Mesenchymal stem cell (in vitro differentiated cells and primary cell): ENCODE measurements at regions not wholly inside any gene's neighbourhood (a gene's known extent, or its start where the extent isn't known, plus 50 kb on each side); places are given as distances from the start of the nearest gene placed in this dataset.

ENCODE experiments used
- DNase-seq: peaks from one replicate; pipeline ENCODE4 v3.0.0-alpha.2; 2013
- H2AFZ ChIP-seq: one replicate; pipeline ENCODE4 v1.6.1; 2013; ENCODE audit warnings: low read depth, mild to moderate bottlenecking, control low read depth, inconsistent platforms, low read length, moderate library complexity
- H2AK5ac ChIP-seq: 2 replicates; pipeline ENCODE4 v1.6.1; 2013; ENCODE audit warnings: low read length, moderate library complexity, mild to moderate bottlenecking, inconsistent platforms; ENCODE audit not compliant: severe bottlenecking
- H2BK120ac ChIP-seq: one replicate; pipeline ENCODE4 v1.6.1; 2013; ENCODE audit warnings: low read depth, mild to moderate bottlenecking, inconsistent platforms, low read length, moderate library complexity
- H2BK12ac ChIP-seq, 2 experiments: one replicate each; pipeline ENCODE4 v1.6.1; 2013; ENCODE audit warnings: inconsistent platforms in 2 of 2, low read length in 2 of 2, mild to moderate bottlenecking in 2 of 2, moderate library complexity in 2 of 2, control low read depth in 1 of 2
- H2BK15ac ChIP-seq: one replicate; pipeline ENCODE4 v1.6.1; 2013; ENCODE audit warnings: mild to moderate bottlenecking, low read depth, inconsistent platforms; ENCODE audit not compliant: poor library complexity, severe bottlenecking
- H2BK5ac ChIP-seq: 2 replicates; pipeline ENCODE4 v1.6.1; 2013; ENCODE audit warnings: low read depth, mild to moderate bottlenecking, low read length, control low read depth, inconsistent platforms; ENCODE audit not compliant: poor library complexity, severe bottlenecking
- H3K14ac ChIP-seq, 2 experiments: one replicate each; pipeline ENCODE4 v1.6.1; 2013; ENCODE audit warnings: inconsistent platforms in 2 of 2, low read length in 2 of 2, control low read depth in 1 of 2, mild to moderate bottlenecking in 1 of 2, moderate library complexity in 1 of 2
- H3K18ac ChIP-seq, 2 experiments: one replicate each; pipeline ENCODE4 v1.6.1; 2013; ENCODE audit warnings: inconsistent platforms in 2 of 2, low read length in 2 of 2, control low read depth in 1 of 2, low read depth in 1 of 2, mild to moderate bottlenecking in 1 of 2
- H3K23ac ChIP-seq, 2 experiments: one replicate each; pipeline ENCODE4 v1.6.1; 2013; ENCODE audit warnings: inconsistent platforms in 2 of 2, low read length in 2 of 2, mild to moderate bottlenecking in 2 of 2, moderate library complexity in 2 of 2, control low read depth in 1 of 2
- H3K27ac ChIP-seq: 2 replicates; pipeline ENCODE4 v1.5.1; 2013; ENCODE audit warnings: mild to moderate bottlenecking, moderate library complexity, low read length, control low read depth, inconsistent platforms; ENCODE audit not compliant: poor library complexity, severe bottlenecking
- H3K27me3 ChIP-seq, 2 experiments: 2 replicates each; pipeline versions ENCODE4 v1.6.1 to v1.7.0; 2013; ENCODE audit warnings: low read length in 2 of 2, mild to moderate bottlenecking in 2 of 2, moderate library complexity in 2 of 2, control low read depth in 1 of 2, inconsistent platforms in 1 of 2; ENCODE audit not compliant: control insufficient read depth in 1 of 2, insufficient read depth in 1 of 2
- H3K36me3 ChIP-seq, 2 experiments: 2 replicates each; pipeline versions ENCODE4 v1.6.1 to v1.7.0; 2013; ENCODE audit warnings: low read length in 2 of 2, control low read depth in 1 of 2, inconsistent platforms in 1 of 2, low read depth in 1 of 2, mild to moderate bottlenecking in 1 of 2; ENCODE audit not compliant: insufficient read depth in 2 of 2, control insufficient read depth in 1 of 2
- H3K4ac ChIP-seq, 2 experiments: one replicate each; pipeline ENCODE4 v1.6.1; 2013; ENCODE audit warnings: inconsistent platforms in 2 of 2, low read length in 2 of 2, mild to moderate bottlenecking in 2 of 2, moderate library complexity in 2 of 2, control low read depth in 1 of 2, low read depth in 1 of 2
- H3K4me1 ChIP-seq: 2 replicates; pipeline ENCODE4 v1.6.1; 2013; ENCODE audit warnings: low read depth, low read length, control low read depth; ENCODE audit not compliant: control insufficient read depth, insufficient read depth
- H3K4me2 ChIP-seq: 2 replicates; pipeline ENCODE4 v1.6.1; 2013; ENCODE audit warnings: low read length, mild to moderate bottlenecking, inconsistent platforms; ENCODE audit not compliant: poor library complexity, severe bottlenecking
- H3K4me3 ChIP-seq, 2 experiments: 2 replicates each; pipeline versions ENCODE4 v1.5.1 to v1.7.0; 2013; ENCODE audit warnings: low read length in 2 of 2, mild to moderate bottlenecking in 2 of 2, control low read depth in 1 of 2, low read depth in 1 of 2; ENCODE audit not compliant: insufficient read depth in 1 of 2
- H3K79me1 ChIP-seq: replicated peaks from 2 replicates; pipeline ENCODE4 v1.6.1; 2013; ENCODE audit warnings: mild to moderate bottlenecking, control low read depth, low read length, inconsistent platforms; ENCODE audit not compliant: poor library complexity, severe bottlenecking
- H3K9ac ChIP-seq: 2 replicates; pipeline ENCODE4 v1.7.0; 2013; ENCODE audit warnings: mild to moderate bottlenecking, low read length, moderate library complexity
- H3K9me3 ChIP-seq: 2 replicates; pipeline ENCODE4 v1.7.0; 2013; ENCODE audit warnings: mild to moderate bottlenecking, low read length; ENCODE audit not compliant: control insufficient read depth
- H4K8ac ChIP-seq: one replicate; pipeline ENCODE4 v1.6.1; 2013; ENCODE audit warnings: inconsistent platforms, mild to moderate bottlenecking, low read length, moderate library complexity
- H4K91ac ChIP-seq: one replicate; pipeline ENCODE4 v1.6.1; 2013; ENCODE audit warnings: mild to moderate bottlenecking, low read length, inconsistent platforms
- WGBS: methylation state at CpG from one replicate; pipeline ENCODE4 v1.1.7; 2013; ENCODE audit warnings: mixed read lengths; 5-methylcytosine and 5-hydroxymethylcytosine counted together

GRCh38 chr12:38501991-38502390 lies 185.4 kb downstream of the ALG10B start:
- Histone ChIP-seq H3K79me1 (no peaks in the 10 kb centered on the region), H3K9me3 (peaks cover 11% of the 10 kb centered on the region), H3K4me2 (no peak overlapping the region), H3K36me3 (no peaks in the 10 kb centered on the region), H3K4me1 (no peaks in the 10 kb centered on the region), H3K27me3 (no peaks in the 10 kb centered on the region), H3K4ac (no peak overlapping the region), H3K18ac (no peak overlapping the region), H2BK15ac (no peak overlapping the region), H3K9ac (no peak overlapping the region), H2BK120ac (no peak overlapping the region), H2BK12ac (no peak overlapping the region), H4K91ac (no peak overlapping the region), H3K4me3 (no peak overlapping the region), H3K14ac (no peak overlapping the region), H2BK5ac (no peak overlapping the region), H2AFZ (no peak overlapping the region), H4K8ac (no peak overlapping the region), H3K23ac (no peak overlapping the region), H2AK5ac (no peak overlapping the region), H3K27ac (no peak overlapping the region)
- DNase-seq: no peak

DNA sequence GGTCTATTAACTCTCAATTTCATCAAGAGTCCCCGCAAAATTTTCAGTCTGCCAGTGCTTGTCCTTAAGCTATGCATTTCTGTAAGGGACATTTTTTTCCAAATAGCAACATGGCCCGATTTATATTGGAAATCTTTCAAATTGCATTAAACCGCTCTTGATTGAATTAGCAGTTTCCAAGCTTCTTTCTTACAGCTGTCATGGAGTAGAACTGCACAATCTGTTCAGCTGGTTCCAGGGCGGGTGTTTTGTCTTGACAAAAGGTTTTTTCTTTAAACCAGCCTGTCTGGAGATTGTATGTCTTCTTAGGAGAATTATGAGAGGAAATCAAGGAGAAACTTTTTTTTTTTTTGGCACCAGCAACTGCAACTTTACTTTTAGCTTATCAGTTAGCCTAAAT lies 185.8 kb downstream of the ALG10B start:
- Histone ChIP-seq H2AFZ (no peak overlapping the region), H2BK120ac (no peak overlapping the region), H3K36me3 (no peaks in the 10 kb centered on the region), H3K9ac (no peak overlapping the region), H2BK5ac (no peak overlapping the region), H3K27me3 (no peaks in the 10 kb centered on the region), H3K14ac (no peak overlapping the region), H3K23ac (no peak overlapping the region), H2AK5ac (no peak overlapping the region), H3K79me1 (no peaks in the 10 kb centered on the region), H3K4me2 (no peak overlapping the region), H3K27ac (no peak overlapping the region), H3K18ac (no peak overlapping the region), H4K8ac (no peak overlapping the region), H2BK12ac (no peak overlapping the region), H3K4ac (no peak overlapping the region), H3K4me1 (no peaks in the 10 kb centered on the region), H4K91ac (no peak overlapping the region), H2BK15ac (no peak overlapping the region), H3K9me3 (peaks cover 6% of the 10 kb centered on the region), H3K4me3 (no peak overlapping the region)
- 82% methylated on average over 4 of the region's 4 CpGs for WGBS
- no peak for DNase-seq

DNA sequence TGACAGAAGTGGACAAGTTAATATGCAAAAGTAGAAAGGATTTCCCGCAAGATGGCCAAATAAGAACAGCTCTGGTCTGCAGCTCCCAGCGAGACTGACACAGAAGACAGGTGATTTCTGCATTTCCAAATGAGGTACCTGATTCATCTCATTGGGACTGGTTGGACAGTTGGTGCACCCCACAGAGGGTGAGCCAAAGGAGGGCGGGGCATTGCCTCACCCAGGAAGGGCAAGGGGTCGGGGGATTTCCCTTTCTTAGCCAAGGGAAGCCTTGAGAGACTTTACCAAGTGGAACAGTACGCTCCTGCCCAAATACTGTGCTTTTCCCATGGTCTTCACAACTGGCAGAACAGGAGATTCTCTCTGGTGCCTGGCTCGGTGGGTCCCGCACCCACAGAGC lies 191.3 kb downstream of the ALG10B start:
- WGBS: 72% methylated on average over 7 of the region's 7 CpGs
- DNase-seq: no peak

GRCh38 chr12:38508246-38508645 lies 191.7 kb downstream of the ALG10B start:
- Histone ChIP-seq H3K9ac (no peak overlapping the region), H3K14ac (no peak overlapping the region), H3K79me1 (no peaks in the 10 kb centered on the region), H3K4me2 (no peak overlapping the region), H2AFZ (no peak overlapping the region), H2BK120ac (no peak overlapping the region), H3K36me3 (no peaks in the 10 kb centered on the region), H2BK5ac (no peak overlapping the region), H3K27ac (no peak overlapping the region), H3K27me3 (no peaks in the 10 kb centered on the region), H3K4me3 (no peak overlapping the region), H4K91ac (no peak overlapping the region), H3K4me1 (no peaks in the 10 kb centered on the region), H2BK12ac (no peak overlapping the region), H2AK5ac (no peak overlapping the region), H3K18ac (no peak overlapping the region), H2BK15ac (no peak overlapping the region), H3K4ac (no peak overlapping the region), H4K8ac (no peak overlapping the region), H3K9me3 (no peaks in the 10 kb centered on the region), H3K23ac (no peak overlapping the region)
- 24% methylated on average over 5 of the region's 5 CpGs for WGBS
- DNase-seq: no peak

More for the DNA sequence above, 191.3 kb downstream of the ALG10B start:
- no peak overlapping the region for H3K14ac ChIP-seq
- no peaks in the 10 kb centered on the region for H3K9me3 ChIP-seq
- H3K79me1 ChIP-seq: no peaks in the 10 kb centered on the region
- H2AK5ac ChIP-seq: no peak overlapping the region
- H2BK120ac ChIP-seq: no peak overlapping the region
- H3K4ac ChIP-seq: no peak overlapping the region
- H3K36me3 ChIP-seq: no peaks in the 10 kb centered on the region
- no peak overlapping the region for H4K8ac ChIP-seq
- no peak overlapping the region for H3K23ac ChIP-seq
- H3K9ac ChIP-seq: no peak overlapping the region
- no peak overlapping the region for H3K18ac ChIP-seq
- H2BK5ac ChIP-seq: no peak overlapping the region
- no peak overlapping the region for H2BK12ac ChIP-seq
- no peaks in the 10 kb centered on the region for H3K27me3 ChIP-seq
- no peak overlapping the region for H3K4me3 ChIP-seq
- no peak overlapping the region for H2BK15ac ChIP-seq
- H4K91ac ChIP-seq: no peak overlapping the region
- no peak overlapping the region for H3K4me2 ChIP-seq
- no peak overlapping the region for H2AFZ ChIP-seq
- no peak overlapping the region for H3K27ac ChIP-seq
- H3K4me1 ChIP-seq: no peaks in the 10 kb centered on the region
